NCI-H2171 (cell line): ENCODE measurements at regions not wholly inside any gene's neighbourhood (a gene's known extent, or its start where the extent isn't known, plus 50 kb on each side); places are given as distances from the start of the nearest gene placed in this dataset.

Source experiments
- DNase-seq: peaks from one replicate; lab custom pipeline; 2025; lab: John Stamatoyannopoulos, UW

- no peak for DNase-seq
Observed at GRCh38 chr4:34718576-34719245, 1525.6 kb downstream of the ARAP2 start.

- no peak for DNase-seq
Observed at GRCh38 chr4:34720571-34720970, 1523.7 kb downstream of the ARAP2 start.

- no peak for DNase-seq
Observed at GRCh38 chr4:34721835-34722234, 1522.5 kb downstream of the ARAP2 start.

DNA sequence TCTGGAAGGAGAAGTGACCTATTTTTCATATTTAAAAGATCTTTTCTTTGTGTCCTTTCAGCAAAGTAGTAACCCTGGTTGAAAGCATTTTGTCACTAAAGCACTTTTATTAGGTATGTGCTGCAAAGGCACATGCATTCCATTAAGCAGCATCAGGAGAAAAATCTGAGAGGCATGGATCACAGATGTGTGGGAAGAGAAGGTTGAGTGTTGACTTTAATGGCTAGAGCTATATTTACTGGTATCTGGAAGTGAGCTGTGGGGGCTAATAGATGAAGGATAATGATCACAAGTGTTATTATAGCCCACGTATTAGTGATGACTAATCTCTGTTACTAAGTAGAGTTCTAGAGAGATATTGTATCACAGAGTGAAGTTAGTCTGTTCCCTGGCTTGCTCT is 1520.7 kb downstream of the ARAP2 start:
- no peak for DNase-seq

DNA sequence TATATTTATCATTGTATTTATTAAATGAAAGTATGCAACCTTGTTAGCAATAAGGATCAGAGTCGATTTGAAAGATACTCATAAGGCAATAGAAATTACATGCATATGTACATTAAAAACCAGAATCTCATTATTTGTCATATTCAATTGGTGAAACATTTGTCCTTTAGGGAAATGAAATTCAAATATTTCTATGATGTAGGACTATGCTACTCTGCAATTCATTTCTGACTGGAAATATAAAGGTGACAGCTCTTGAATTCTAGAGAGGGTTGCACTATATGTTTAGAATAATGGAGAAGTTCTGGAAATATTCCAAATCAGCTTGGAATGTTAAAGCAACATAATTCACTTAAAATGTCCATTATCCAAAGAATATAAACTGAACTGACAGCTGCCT is 1519.8 kb downstream of the ARAP2 start:
- no peak for DNase-seq

GRCh38 chr4:34731070-34731469 is 1513.2 kb downstream of the ARAP2 start:
- DNase-seq = no peak

GRCh38 chr4:34732176-34732950 is 1512.0 kb downstream of the ARAP2 start:
- no peak for DNase-seq

GRCh38 chr4:34733185-34733941 is 1511.0 kb downstream of the ARAP2 start:
- DNase-seq = no peak

DNA sequence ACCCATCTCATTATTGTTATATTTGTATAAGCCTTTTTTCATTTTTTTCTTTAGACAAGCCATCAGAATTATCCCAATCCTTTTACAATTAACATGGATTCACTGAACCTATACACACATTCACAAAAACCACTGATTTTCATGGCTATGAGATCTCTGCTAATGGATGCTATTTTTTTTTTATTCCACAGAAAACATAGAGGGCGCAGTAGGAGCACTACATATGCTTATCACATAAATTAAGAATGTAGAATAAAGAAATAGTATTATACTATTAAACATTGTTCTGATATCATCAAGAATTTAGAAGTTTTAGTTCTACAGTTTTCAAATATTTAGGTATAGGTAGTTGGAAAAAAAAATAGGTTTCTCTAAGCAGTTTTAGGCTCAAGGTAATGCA is 1477.4 kb downstream of the ARAP2 start:
- DNase-seq = no peak

DNA sequence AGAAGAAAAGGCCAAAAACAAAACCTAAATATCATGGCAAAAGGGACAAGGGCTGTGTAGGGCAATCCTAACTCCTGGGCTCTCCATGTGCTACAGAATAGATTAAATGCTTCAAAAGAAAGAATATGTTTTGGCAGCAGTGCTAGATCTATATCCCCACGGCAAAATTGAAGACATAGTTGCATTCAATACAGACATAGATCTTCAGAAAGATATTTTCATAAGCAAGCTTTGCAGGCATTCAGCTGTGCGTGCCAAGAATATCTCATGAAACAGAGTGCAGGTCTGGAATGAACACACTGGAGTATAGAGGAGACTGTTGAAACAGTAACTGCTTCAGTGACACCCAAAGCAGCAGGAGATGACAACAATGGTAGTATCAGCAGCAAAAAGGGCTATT is 1476.9 kb downstream of the ARAP2 start:
- no peak for DNase-seq

DNA sequence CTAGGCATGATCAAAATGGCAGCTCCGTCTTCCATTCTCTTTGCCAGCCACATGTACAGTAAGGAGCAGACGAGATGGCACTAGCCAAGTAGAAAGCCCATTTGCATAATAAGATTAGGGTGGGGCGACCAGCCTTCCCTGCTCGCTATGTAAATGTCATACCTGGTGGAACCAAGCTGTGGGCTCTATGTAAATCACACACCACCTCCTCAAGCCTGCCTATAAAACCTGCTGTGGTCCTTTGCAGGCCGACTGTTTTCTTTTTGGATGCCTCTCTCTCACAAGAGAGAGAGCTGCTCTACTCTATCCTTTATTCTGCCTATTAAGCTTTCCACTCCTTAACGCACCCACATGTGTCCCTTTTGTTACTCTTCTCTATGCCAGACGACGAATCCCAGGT is 1472.7 kb downstream of the ARAP2 start:
- DNase-seq = no peak

- DNase-seq = no peak
Observed at GRCh38 chr4:34790131-34790530, 1454.2 kb downstream of the ARAP2 start.

- DNase-seq = no peak
Observed at GRCh38 chr4:34791209-34791608, 1453.1 kb downstream of the ARAP2 start.

DNA sequence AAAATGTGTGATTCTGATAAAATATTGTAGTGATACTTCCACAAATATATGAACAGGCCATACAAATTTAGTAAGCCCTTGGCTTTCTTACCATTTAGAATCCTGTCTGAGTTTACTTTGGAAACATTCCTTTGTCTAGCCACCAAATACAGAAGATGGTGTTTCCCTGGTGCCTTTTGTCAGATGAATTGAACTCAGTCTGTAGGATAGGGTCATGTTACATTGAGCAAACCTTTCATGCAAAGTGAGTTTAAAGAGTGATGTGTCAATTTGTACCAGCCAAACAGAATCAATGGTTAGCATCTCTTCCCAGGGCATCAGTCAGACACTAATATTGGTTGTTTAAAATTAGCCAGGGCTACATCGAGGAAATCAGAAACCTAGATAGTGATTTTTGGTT is 1443.4 kb downstream of the ARAP2 start:
- DNase-seq = no peak

- DNase-seq = no peak
Observed at GRCh38 chr4:34814266-34814665, 1430.0 kb downstream of the ARAP2 start.

DNA sequence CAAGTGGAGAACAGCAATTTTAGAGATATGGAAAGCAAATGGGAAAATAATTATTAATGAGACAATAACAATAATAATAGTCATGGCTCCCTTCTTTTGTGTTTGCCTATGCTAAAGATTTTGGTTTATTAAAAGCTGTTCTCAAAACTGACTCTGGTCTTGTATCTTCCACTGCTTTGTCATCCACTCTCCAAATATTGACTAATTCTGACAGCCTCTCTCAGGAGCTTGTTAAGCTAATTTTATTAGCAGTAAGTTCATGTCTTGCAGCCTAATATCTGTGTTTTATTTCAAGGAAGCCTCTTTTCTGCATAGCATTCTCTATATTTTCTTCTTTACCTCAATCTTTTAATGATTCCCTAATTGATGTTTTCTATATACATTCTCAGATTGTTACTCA is 1419.8 kb downstream of the ARAP2 start:
- DNase-seq = no peak

- no peak for DNase-seq
Observed at GRCh38 chr4:34826660-34827059, 1417.7 kb downstream of the ARAP2 start.

DNA sequence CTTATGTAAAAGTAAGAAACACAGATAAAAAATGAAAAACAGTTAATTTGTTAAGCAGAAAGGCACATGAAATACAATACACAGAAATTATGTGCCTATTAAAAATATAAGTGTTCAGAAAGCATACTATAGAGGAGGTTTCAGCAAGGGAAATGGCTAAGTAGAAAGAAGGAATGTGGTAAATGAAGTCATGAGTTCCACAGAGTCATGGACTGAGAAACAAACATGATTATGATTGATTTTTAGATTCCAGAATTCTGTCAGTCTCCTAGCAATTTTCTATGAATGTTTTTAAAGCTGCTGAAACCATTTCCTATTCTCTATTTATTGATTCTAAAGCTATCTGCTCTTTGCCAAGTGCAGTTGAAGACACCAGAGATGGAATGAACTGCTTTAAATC is 1398.4 kb downstream of the ARAP2 start:
- no peak for DNase-seq

GRCh38 chr4:34850421-34850820 is 1393.9 kb downstream of the ARAP2 start:
- no peak for DNase-seq

GRCh38 chr4:34850968-34851367 is 1393.3 kb downstream of the ARAP2 start:
- no peak for DNase-seq

DNA sequence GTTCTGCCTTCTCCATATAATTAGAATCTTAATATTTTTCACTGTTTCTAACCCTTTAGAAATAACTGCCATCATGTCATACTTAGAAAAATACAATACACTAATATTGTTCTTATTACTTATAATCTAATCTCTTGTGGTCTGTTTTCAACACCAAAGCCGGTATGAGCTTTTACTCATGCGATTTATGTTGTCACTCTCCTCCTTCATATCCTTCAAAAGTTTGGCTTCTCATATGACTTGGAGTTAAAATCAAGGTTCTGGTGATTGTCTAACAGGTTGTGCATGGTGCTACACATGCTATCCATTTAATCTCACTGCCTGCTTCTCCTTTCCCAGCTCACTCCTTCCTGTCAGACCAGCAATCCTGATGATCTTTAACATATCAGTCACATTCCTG is 1392.9 kb downstream of the ARAP2 start:
- no peak for DNase-seq

DNA sequence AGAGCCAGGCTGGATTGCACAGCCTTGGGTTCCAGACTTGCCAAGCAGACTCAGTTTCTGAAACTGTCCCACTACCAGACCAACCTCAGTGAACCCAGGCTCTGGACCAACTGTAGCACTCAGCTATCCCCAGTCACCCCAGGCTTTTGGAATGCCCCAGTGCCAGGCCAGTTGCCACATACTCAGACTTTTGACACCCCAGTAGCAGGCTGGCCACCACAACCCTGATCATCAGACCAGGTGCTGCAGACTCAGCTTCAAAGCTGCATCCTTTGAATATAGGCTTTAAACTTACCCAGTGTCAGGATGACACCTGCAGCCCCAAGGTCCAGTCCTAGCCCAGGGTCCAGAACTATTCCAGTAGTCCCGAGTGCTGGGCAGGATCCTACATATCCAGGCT is 1389.9 kb downstream of the ARAP2 start:
- no peak for DNase-seq

GRCh38 chr4:34861666-34862065 is 1382.6 kb downstream of the ARAP2 start:
- DNase-seq = no peak
